D721Med (cell line): ENCODE measurements at regions not wholly inside any gene's neighbourhood (a gene's known extent, or its start where the extent isn't known, plus 50 kb on each side); places are given as distances from the start of the nearest gene placed in this dataset.
A peak's percentile ranks its signal among the peaks of the same experiment; 100 is the strongest.

ENCODE experiments used
- DNase-seq: peaks from one replicate; pipeline ENCODE4 v3.0.0; 2011; ENCODE audit warnings: low spot score; ENCODE audit not compliant: insufficient read length
- FAIRE-seq: peaks from 2 replicates; lab custom pipeline; 2011; peaks lifted over from hg19 to GRCh38; lab: Jason Lieb, UNC
- TF ChIP-seq, protein P1 (sequence below): IDR thresholded peaks from 2 replicates; pipeline ENCODE4 v1.5.1; 2012; ENCODE audit warnings: mild to moderate bottlenecking, control low read depth; ENCODE audit not compliant: insufficient read depth; ENCODE audit errors: missing control alignments

GRCh38 chr4:32748498-32748897 lies 2028.3 kb downstream of the PCDH7 start:
- FAIRE-seq, result no peak
- TF ChIP-seq, protein P1, sequence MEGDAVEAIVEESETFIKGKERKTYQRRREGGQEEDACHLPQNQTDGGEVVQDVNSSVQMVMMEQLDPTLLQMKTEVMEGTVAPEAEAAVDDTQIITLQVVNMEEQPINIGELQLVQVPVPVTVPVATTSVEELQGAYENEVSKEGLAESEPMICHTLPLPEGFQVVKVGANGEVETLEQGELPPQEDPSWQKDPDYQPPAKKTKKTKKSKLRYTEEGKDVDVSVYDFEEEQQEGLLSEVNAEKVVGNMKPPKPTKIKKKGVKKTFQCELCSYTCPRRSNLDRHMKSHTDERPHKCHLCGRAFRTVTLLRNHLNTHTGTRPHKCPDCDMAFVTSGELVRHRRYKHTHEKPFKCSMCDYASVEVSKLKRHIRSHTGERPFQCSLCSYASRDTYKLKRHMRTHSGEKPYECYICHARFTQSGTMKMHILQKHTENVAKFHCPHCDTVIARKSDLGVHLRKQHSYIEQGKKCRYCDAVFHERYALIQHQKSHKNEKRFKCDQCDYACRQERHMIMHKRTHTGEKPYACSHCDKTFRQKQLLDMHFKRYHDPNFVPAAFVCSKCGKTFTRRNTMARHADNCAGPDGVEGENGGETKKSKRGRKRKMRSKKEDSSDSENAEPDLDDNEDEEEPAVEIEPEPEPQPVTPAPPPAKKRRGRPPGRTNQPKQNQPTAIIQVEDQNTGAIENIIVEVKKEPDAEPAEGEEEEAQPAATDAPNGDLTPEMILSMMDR, result no peak
- DNase-seq, result no peak

- TF ChIP-seq, protein P1, result no peak
- FAIRE-seq (no peak), DNase-seq (no peak)
Measured at GRCh38 chr4:32752962-32753361, 2032.8 kb downstream of the PCDH7 start.

GRCh38 chr4:32768664-32769389 lies 2048.7 kb downstream of the PCDH7 start:
- FAIRE-seq (no peak), DNase-seq (no peak)
- TF ChIP-seq, protein P1, result no peak

GRCh38 chr4:32771491-32771890 lies 2051.3 kb downstream of the PCDH7 start:
- FAIRE-seq (no peak), DNase-seq (no peak)
- TF ChIP-seq, protein P1, result no peak

- TF ChIP-seq, protein P1, result peak; percentile 63
- FAIRE-seq, result peak; percentile 53
- DNase-seq, result no peak
Measured at GRCh38 chr4:32775049-32775448, 2054.9 kb downstream of the PCDH7 start.

DNA sequence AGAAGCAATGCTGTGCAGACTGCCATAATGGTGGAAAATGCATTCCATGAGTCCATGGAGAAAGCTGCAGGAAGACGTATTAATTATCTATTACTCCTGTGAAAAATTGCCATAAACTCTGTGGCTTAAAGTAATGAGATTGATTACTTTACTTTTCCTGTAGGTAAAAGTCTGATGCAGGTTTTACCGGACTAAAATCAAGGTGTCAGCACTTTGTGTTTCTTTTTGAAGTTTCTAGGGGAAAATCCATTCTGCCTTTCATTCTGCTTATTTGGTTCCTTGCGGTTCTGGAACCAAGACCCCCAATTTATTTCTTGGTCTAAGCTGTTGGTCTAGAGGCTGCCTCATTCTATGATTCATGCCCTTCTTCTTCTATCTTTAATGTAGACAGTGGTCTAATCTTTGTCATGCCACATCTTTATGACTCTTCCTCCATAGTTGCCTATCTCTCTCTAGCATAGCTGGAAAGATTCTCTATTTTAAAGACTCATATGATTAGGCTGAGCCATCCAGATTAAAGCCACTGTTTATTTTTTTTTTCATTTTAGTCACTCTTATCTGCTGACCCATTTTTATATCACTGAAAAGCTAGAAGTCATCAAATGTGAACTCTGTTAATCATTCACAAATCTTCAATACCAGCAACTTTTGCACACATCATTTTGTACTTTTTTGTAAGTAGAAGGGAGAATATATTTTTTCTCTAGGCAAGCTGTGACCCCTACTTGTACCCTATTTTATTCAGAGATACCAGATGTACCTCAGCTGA lies 2056.4 kb downstream of the PCDH7 start:
- FAIRE-seq, result no peak
- no peak for DNase-seq
- TF ChIP-seq, protein P1, result no peak

DNA sequence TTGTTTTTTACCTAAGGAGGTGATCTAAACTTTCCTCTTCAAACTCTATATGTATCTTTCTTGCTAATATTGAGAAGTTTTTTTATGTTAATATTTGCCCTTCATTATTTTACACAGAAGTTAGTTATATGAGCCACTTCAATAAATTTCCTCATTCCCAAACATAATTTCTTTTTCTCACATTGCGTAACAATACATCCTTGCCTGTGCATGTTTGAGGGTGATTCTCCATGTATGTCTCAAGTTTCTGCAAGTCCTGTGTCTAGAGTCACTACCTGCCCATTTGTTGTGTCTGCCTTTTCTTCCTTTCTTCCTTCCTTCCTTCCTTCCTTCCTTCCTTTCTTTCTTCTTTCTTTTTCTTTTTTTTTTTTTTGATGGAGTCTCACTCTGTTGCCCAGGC lies 2057.9 kb downstream of the PCDH7 start:
- FAIRE-seq (no peak), DNase-seq (no peak)
- TF ChIP-seq, protein P1, result no peak
